ENCODE measurements at regions not wholly inside any gene's neighbourhood (a gene's known extent, or its start where the extent isn't known, plus 50 kb on each side); places are given as distances from the start of the nearest gene placed in this dataset.
"Not testable (repeated sequence)": the region's sequence is repeated elsewhere in the genome, so short reads cannot be mapped to it uniquely, and the experiment has no call there.

GRCh38 chr18:25595274-25596060 lies 243.5 kb upstream of the ZNF521 start:
- no peak for DNase-seq (ENCODE audit: low read depth, low spot score)
- H3K27ac ChIP-seq = no peak overlapping the region

DNA sequence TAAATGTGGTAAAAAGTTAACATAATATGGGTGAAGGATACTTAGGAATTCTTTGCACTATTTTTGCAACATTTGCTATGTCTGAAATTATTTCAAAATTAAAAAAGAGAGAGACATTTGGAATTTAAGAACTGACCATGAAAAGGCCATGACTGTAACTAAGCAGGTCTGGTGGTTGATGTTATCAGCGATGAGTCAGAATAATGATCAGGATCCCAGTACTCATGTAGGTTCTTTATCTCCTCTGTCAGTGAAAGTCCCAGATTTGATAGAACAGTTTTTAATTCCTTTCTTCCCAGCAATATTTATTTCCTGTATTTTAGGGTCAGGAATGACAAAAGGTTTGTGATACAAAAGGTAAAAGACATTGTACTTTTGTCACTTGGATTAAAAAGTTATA lies 242.4 kb upstream of the ZNF521 start:
- no peak for DNase-seq (ENCODE audit: low read depth, low spot score)
- H3K27ac ChIP-seq = no peak overlapping the region

DNA sequence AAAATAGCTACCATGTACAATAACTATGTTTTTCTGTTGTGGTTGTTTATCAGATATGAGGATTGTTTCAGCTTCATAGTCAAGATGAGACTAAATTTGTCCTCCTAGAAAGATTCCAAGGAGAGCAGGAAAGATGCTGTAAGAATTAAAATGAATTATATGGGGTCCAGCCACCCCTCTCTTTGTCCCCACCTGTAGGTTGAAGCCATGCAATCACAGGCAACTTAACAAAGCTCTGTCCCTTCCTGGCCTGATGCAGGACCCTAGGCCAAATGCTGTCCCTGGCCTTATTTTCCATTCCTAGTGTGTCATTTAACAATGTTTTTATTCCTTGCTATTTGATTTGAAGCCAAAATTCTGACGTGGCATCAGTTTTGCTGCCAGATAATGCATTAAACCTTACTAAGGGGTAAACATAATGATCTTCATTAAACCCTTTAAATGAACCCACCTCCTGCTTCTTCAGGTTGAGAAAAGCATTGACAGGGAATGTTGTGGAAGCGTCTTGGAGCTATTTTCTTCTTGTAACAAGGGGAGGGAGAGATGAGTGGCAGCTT lies 240.9 kb upstream of the ZNF521 start:
- no peak for DNase-seq (ENCODE audit: low read depth, low spot score)
- H3K27ac ChIP-seq = no peak overlapping the region

GRCh38 chr18:25590456-25590855 lies 238.5 kb upstream of the ZNF521 start:
- no peak for DNase-seq (ENCODE audit: low read depth, low spot score)
- no peak overlapping the region for H3K27ac ChIP-seq

DNA sequence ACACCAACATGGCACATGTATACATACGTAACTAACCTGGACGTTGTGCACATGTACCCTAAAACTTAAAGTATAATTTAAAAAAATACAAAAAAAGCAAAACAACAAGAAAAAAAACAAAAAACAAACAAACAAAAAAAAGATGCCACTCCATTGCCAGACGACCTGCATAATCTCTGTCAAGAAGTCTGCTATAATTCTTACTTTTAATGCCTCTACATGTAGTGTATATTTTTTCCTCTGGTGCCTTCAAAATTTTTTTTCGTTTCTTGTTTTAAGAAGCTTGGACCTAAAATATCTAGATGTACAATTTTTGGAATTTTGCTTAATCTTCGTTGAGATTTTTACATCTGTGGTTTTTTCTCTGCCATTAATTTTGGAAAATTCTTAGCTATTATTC lies 235.6 kb upstream of the ZNF521 start:
- no peak for DNase-seq (ENCODE audit: low read depth, low spot score)
- no peak overlapping the region for H3K27ac ChIP-seq

GRCh38 chr18:25568986-25569385 lies 217.0 kb upstream of the ZNF521 start:
- DNase-seq (ENCODE audit: low read depth, low spot score) = no peak
- H3K27ac ChIP-seq = no peak overlapping the region

- no peak overlapping the region for H3K27ac ChIP-seq
- no peak for DNase-seq (ENCODE audit: low read depth, low spot score)
These were observed 212.1 kb upstream of the ZNF521 start for GRCh38 chr18:25563816-25564683.

DNA sequence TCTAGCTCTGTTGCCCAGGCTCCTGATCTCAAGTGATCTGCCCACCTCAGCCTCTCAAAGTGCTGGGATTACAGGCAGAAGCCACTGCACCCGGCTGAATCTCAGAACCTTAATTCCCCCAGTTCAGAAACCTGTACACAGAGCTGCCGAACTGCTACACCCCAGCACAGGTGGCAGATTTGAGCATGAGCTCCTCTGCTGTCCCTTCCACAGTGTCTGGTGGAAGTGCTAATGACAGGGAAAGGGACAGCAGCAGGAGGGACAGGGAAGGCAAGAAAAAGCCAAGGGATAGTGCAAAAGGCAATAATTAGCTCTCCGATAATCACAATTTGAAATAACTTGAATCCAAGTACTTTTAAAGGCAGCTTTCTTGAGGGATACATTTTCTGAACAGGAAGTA lies 211.4 kb upstream of the ZNF521 start:
- no peak overlapping the region for H3K27ac ChIP-seq
- no peak for DNase-seq (ENCODE audit: low read depth, low spot score)

DNA sequence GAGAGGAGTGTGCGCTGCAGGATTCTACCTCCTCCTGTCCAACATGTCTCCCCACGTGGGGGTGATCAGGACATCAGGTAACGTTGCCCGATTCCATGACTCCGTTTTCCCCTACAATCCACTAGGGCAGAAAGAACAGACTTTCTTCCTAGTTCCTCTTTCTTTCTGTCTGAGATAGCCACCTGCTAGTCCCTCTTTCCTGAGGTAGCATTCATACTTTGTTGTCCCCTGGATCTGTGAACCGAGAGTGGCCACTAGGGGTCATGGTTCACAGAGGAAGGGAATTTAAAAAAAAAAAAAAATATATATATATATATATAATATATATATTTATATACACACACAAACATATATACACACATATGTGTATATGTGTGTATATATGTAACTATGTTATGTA lies 210.0 kb upstream of the ZNF521 start:
- no peak overlapping the region for H3K27ac ChIP-seq
- DNase-seq (ENCODE audit: low read depth, low spot score) = no peak

DNA sequence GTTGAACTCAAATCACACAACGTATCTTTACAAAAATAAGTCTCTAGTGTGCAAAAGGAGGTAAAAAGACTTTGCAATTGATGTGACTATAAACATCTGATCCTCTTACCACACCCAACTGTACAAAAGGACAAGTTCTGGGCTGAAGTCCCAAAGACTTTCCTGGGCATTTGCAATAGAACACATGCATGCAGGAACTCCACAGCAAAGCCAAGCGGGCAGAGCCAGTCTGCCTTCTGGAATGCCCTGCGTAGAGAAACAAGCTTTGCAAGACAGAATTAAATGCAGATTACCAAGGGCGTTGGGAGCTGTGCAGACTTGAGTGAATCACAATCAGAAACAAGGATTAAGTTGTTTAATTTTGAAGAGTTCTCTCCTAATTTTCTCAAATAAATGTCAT lies 208.4 kb upstream of the ZNF521 start:
- H3K27ac ChIP-seq = no peak overlapping the region

GRCh38 chr18:25557011-25557410 lies 205.0 kb upstream of the ZNF521 start:
- DNase-seq (ENCODE audit: low read depth, low spot score) = no peak
- no peak overlapping the region for H3K27ac ChIP-seq

More for the DNA sequence above, 208.4 kb upstream of the ZNF521 start:
- DNase-seq (ENCODE audit: low read depth, low spot score) = no peak

DNA sequence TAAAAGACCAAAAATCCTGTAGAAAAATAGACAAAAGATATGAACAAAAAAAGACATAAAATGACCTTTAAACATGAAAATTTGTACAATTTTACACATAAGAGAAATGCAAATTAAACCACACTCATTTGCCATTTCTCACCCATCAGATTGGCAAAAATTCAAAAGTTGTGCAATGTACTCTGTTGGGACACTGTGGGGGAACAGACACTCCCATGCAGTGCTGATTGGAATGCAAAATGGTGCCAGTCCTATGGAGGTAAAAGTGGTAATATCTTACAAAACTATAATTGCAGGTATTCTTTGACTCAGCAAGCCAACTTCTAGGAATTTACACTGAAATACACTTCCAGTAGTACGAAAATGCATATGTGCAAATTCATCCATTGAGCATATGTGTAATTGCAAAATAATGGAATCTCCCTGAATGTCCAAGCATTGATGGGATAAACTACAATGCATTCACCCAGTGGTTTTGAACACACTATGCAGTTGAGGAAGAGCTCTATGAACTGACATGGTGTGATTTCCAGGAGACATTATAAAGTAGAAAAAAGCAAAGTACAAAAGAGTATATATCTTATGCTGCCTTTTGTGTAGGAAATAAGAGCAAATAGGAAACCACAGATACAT lies 201.8 kb upstream of the ZNF521 start:
- no peak overlapping the region for H3K27ac ChIP-seq
- DNase-seq (ENCODE audit: low read depth, low spot score) = no peak

GRCh38 chr18:25544546-25545287 lies 192.8 kb upstream of the ZNF521 start:
- H3K27ac ChIP-seq = no peak overlapping the region
- DNase-seq (ENCODE audit: low read depth, low spot score) = no peak

GRCh38 chr18:25538175-25538922 lies 186.4 kb upstream of the ZNF521 start:
- DNase-seq (ENCODE audit: low read depth, low spot score) = no peak
- H3K27ac ChIP-seq = no peak overlapping the region

GRCh38 chr18:25535495-25535894 lies 183.5 kb upstream of the ZNF521 start:
- no peak overlapping the region for H3K27ac ChIP-seq
- no peak for DNase-seq (ENCODE audit: low read depth, low spot score)

DNA sequence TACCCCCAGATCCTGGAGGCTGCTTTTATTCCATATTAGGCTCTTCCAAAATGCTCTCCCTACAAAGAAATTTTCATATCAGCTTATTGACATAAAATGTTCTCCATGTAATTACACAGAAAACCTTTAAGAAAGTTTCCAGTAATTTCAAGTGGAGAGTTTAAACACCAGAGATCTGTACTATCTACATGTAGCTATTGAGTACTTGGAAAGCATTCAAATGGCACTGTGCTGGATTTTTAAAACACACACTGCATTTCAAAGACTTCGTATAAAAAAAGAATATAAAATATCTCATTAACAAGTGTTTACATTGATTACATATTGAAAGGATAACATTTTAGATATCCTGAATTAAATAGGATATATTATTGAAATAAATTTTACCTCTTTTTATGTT lies 182.4 kb upstream of the ZNF521 start:
- no peak overlapping the region for H3K27ac ChIP-seq
- no peak for DNase-seq (ENCODE audit: low read depth, low spot score)

DNA sequence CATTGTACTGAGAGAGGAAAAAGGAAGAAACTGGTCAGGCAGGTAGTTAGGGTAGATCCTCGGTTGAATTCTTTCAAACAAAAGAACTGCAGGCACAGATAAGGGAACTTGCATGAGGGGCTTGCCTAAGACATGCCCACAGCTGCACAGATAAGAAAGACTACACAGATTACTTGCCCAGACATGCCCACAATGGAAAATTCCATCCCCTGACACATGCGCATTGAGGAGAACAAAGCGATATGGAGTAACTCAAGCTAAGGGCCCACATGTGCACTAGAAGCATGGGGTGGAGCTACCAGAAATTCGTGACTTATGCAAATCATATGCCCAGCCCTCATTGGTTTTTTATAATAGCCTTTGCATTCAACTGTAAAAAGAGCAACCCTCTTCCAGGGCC lies 181.3 kb upstream of the ZNF521 start:
- no peak for DNase-seq (ENCODE audit: low read depth, low spot score)
- no peak overlapping the region for H3K27ac ChIP-seq

DNA sequence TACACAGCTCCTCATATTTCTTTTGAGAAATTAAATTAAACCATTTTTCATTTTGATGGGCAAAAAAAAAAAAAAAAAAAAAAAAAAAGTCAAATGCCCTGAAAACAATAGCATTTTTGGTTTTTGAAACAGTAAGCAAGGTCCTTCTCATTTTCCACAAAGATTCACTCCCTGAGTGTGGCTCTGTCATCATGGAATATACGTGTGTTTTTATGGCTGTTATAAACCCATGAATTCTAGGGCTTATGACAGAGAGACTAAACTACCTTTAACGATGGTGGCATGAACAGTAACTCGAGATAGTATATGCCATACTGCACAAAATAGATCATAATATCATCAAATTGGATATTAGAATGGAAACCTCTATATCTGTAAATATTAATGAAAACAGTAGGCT lies 179.2 kb upstream of the ZNF521 start:
- no peak overlapping the region for H3K27ac ChIP-seq
- no peak for DNase-seq (ENCODE audit: low read depth, low spot score)

DNA sequence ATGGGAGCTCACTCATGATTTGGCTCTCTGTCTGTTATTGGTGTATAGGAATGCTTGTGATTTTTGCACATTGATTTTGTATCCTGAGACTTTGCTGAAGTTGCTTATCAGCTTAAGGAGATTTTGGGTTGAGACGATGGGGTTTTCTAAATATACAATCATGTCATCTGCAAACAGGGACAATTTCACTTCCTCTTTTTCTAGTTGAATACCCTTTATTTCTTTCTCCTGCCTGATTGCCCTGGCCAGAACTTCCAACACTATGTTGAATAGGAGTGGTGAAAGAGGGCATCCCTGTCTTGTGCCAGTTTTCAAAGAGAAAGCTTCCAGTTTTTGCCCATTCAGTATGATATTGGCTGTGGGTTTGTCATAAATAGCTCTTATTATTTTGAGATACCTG lies 173.8 kb upstream of the ZNF521 start:
- not testable (repeated sequence) for H3K27ac ChIP-seq; DNase-seq (ENCODE audit: low read depth, low spot score)

DNA sequence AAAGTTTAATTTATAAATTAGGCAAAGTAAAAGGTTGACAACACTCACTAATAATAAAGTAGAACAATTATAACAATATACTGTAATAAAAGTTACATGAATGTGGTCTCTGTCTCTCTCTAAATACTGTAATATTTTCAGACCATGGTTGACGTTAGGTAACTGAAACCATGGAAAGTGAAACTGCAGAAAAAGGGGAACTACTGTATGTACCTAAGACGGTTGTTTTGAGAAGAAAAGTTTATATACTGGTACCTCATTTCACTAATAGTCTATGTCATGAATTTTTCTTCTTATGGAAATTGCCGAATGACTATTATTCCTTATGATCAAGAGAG lies 166.7 kb upstream of the ZNF521 start:
- H3K27ac ChIP-seq = no peak overlapping the region
- DNase-seq (ENCODE audit: low read depth, low spot score) = no peak

All from epithelial cell of prostate (primary cell).